ENCODE measurements at regions not wholly inside any gene's neighbourhood (a gene's known extent, or its start where the extent isn't known, plus 50 kb on each side); places are given as distances from the start of the nearest gene placed in this dataset.

- TF ChIP-seq CHD7 (IDR thresholded peaks at IDR 0.05; ENCODE audit: insufficient replicate concordance, low read length) (no peak), TAF1 (IDR thresholded peaks at IDR 0.05; ENCODE audit: low read depth, low read length) (no peak)
These were observed 143.6 kb upstream of the SALL4 start (continued) for GRCh38 chr20:51945881-51946280.

All from H1 (cell line).